ACC112 (cell line): ENCODE measurements at regions not wholly inside any gene's neighbourhood (a gene's known extent, or its start where the extent isn't known, plus 50 kb on each side); places are given as distances from the start of the nearest gene placed in this dataset.

ENCODE experiments used
- H2AFZ ChIP-seq: fragments of 200-600 bp; sonication (generic); one replicate; pipeline ENCODE4 v1.6.0; 2017; ENCODE audit warnings: antibody characterized with exemption, low read length; ENCODE audit not compliant: unreplicated experiment
- H3K27ac ChIP-seq: fragments of 200-600 bp; sonication (generic); 2 replicates; pipeline ENCODE4 v1.5.1; 2014; ENCODE audit warnings: low read depth, mild to moderate bottlenecking, antibody characterized with exemption, low read length, moderate library complexity
- H3K27me3 ChIP-seq: fragments of 200-600 bp; sonication (generic); 2 replicates; pipeline ENCODE4 v1.6.1; 2014; ENCODE audit warnings: mild to moderate bottlenecking, antibody characterized with exemption, low read length, moderate library complexity, mixed read lengths; ENCODE audit not compliant: insufficient read depth
- H3K36me3 ChIP-seq: fragments of 200-600 bp; sonication (generic); 2 replicates; pipeline ENCODE4 v1.6.1; 2016; ENCODE audit warnings: mild to moderate bottlenecking, antibody characterized with exemption, low read length, moderate library complexity, mixed read lengths; ENCODE audit not compliant: insufficient read depth
- H3K4me1 ChIP-seq: fragments of 200-600 bp; sonication (generic); one replicate; pipeline ENCODE4 v1.6.1; 2016; ENCODE audit warnings: low read length, mixed read lengths; ENCODE audit not compliant: insufficient read depth, unreplicated experiment, control insufficient read depth
- H3K4me3 ChIP-seq: fragments of 200-600 bp; sonication (generic); 2 replicates; pipeline ENCODE4 v1.5.1; 2014; ENCODE audit warnings: mild to moderate bottlenecking, low read depth, low read length
- H3K79me2 ChIP-seq: fragments of 200-600 bp; sonication (generic); one replicate; pipeline ENCODE4 v1.6.0; 2016; ENCODE audit warnings: low read length; ENCODE audit not compliant: control insufficient read depth, unreplicated experiment, insufficient read depth

DNA sequence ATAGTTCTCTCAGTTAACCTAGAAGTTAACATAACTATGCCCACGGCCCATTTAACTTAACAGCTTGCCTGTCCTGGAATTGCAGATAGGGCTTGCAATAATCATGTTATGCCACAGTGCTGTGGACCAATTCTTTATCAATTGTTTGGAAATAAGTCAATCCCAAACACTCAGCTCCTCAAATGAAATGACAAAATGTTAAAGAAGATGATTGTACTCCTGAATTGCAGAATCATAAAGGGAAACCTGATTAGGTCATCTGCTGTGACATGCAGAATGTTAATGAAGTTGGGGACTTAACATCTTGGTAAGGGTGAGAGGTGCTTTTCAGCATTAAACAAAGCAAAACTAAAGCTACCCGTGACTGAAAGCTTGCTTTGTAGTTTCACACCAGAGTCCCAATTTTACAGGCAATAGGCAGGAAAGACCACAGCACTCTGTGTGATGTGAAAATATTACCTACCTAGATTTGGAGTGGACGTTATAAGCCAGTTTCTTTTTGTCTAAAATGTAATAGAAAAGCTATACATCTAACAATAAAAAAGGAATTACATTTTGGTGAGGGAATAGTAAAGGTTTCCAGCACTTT lies 364.0 kb downstream of the GPD2 start:
- Histone ChIP-seq H3K4me3 (no peak overlapping the region), H3K79me2 (no peaks in the 10 kb centered on the region), H3K27ac (no peak overlapping the region), H3K27me3 (no peaks in the 10 kb centered on the region), H2AFZ (peak overlapping the region; percentile 18), H3K4me1 (no peaks in the 10 kb centered on the region), H3K36me3 (no peaks in the 10 kb centered on the region)

DNA sequence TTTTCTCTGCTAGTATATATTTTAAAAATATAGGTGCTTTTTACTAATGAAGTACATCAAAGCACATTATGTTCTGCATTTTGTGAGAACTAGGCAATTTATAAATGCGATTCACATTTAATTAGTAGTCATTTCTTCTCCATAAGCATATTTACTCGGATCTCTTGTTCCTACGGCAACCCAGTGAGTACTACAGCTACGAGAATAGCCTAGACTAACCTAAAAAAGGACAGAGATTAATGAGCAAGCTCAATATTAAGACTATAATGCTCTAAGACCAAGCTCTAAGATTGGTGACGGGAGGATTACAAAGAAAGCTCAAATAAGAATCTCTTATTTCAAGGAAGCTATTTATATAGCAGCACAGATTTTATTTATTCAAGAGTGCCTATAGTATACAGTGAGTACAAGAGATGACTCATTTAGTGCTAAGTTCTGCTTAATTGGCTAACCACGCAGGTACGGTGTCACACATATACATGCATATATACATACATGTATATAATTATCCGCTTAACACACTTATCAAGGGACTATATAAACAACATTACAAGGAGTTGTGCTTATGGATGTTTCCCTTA lies 364.7 kb downstream of the GPD2 start:
- peak overlapping the region; percentile 18 for H2AFZ ChIP-seq
- no peaks in the 10 kb centered on the region for H3K36me3 ChIP-seq
- no peaks in the 10 kb centered on the region for H3K27me3 ChIP-seq
- no peaks in the 10 kb centered on the region for H3K79me2 ChIP-seq
- no peak overlapping the region for H3K4me3 ChIP-seq
- no peak overlapping the region for H3K27ac ChIP-seq
- no peaks in the 10 kb centered on the region for H3K4me1 ChIP-seq

DNA sequence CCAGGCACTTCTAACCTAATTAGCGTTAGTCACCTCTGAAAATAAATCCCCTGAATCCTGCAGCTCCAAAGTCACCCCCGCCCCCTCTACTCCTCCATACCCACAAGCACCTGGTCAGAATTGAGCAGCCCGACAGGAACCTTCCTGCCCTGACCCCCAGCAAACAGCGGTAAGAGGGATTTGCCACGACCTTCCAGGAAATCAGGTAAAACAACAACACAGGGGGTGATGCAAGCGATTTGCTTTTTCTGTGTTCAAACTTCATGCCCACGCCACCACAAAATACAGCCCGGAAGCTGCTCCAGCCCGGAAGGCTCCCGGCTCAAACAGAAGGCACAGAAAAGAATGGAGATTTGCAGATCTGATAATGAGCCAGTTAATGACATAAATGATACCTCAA lies 367.1 kb downstream of the GPD2 start:
- no peaks in the 10 kb centered on the region for H3K79me2 ChIP-seq
- no peaks in the 10 kb centered on the region for H3K27me3 ChIP-seq
- H3K36me3 ChIP-seq, result no peaks in the 10 kb centered on the region
- peak overlapping the region; percentile 24 for H2AFZ ChIP-seq
- H3K4me3 ChIP-seq, result no peak overlapping the region
- H3K27ac ChIP-seq, result no peak overlapping the region
- H3K4me1 ChIP-seq, result no peaks in the 10 kb centered on the region

DNA sequence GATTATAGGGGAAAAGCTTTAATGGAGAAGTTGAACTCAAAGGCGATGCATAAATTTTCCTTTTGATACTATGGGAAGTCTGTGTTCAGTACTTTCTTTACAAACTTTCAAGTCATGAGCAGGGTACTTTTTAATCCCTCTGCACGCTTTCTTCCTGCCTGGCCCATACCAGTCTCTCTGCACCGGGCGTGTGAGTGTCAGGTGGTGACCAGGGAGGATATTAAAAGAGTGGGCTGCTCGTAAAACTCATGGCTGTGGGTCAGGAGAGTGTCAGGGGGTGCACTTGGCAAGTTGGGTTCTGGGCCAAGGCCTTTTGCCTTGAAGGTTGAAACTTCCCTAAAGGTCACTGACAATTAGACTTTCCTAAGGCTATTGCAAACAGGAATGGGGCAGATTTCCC lies 367.8 kb downstream of the GPD2 start:
- H3K4me3 ChIP-seq, result no peak overlapping the region

DNA sequence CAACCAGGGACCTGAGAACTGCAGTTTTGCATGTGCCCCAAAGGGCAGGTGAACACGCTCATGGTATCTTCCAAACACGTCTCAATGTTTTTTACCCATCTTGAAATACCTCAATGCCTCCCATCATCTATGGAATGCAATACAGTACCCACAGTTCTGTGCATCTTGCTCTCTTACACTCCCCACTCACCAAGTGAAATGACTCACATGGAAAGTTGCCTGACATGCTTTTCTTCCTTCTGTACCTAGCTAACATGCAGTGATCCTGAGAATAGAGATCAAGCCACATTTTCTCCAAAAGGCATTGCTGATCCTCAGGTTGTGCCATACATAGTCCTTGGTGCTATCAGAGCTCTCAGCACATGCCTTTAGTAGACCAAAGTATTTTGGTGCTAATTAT lies 373.9 kb downstream of the GPD2 start:
- no peak overlapping the region for H3K27ac ChIP-seq

More for the DNA sequence above, 367.8 kb downstream of the GPD2 start:
- no peaks in the 10 kb centered on the region for H3K79me2 ChIP-seq
- no peaks in the 10 kb centered on the region for H3K27me3 ChIP-seq
- no peaks in the 10 kb centered on the region for H3K4me1 ChIP-seq
- no peak overlapping the region for H3K27ac ChIP-seq
- H3K36me3 ChIP-seq, result no peaks in the 10 kb centered on the region
- no peak overlapping the region for H2AFZ ChIP-seq

DNA sequence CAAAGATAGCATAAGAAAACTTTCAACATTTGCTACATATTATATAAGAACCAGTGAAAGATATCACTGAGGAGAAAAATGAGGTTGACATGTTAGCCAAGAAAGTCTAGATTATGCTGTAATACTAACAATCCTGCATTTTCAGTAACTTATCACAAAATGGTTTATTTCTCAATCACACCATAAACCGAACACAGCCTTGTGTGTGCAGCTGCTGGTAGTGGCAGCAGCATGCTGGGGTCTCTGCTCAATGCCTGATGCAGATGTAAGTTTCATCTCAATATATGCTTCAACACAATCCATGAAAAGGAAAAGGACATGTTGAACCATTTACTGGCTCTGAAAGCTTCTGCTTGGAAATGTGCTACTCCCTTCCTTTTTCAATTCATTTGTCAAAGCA lies 376.3 kb downstream of the GPD2 start:
- Histone ChIP-seq H3K36me3 (no peaks in the 10 kb centered on the region), H3K4me1 (no peaks in the 10 kb centered on the region), H3K4me3 (no peak overlapping the region), H3K79me2 (no peaks in the 10 kb centered on the region), H3K27me3 (peaks cover 4% of the 10 kb centered on the region; the same call in 1 of the 2 replicates), H3K27ac (no peak overlapping the region), H2AFZ (no peak overlapping the region)

More for the DNA sequence above, 373.9 kb downstream of the GPD2 start:
- Histone ChIP-seq H3K36me3 (no peaks in the 10 kb centered on the region), H3K4me3 (no peak overlapping the region), H2AFZ (no peak overlapping the region), H3K27me3 (peaks cover 4% of the 10 kb centered on the region; the same call in 1 of the 2 replicates), H3K4me1 (no peaks in the 10 kb centered on the region), H3K79me2 (no peaks in the 10 kb centered on the region)

DNA sequence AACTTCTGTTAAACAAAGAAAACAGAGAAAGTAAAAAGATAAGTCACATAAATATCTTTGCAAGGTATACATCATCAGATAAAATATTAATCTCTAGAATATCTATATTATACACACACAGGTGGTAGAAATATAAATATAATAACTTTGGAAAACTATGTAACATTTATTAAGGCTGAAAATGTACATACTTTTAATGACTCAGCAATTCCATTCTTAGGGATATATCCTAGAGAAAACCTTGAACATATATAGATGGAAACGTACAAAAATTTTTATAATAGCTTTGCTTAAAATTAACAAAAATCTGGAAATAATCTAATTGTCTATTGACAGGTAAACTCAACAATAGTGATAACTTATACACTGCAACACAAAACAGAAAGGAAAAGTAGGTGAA lies 381.3 kb downstream of the GPD2 start:
- H3K27me3 ChIP-seq, result peaks cover 4% of the 10 kb centered on the region; the same call in 1 of the 2 replicates
- H3K36me3 ChIP-seq, result no peaks in the 10 kb centered on the region
- H3K4me1 ChIP-seq, result no peaks in the 10 kb centered on the region
- no peak overlapping the region for H3K4me3 ChIP-seq
- H2AFZ ChIP-seq, result no peak overlapping the region
- H3K27ac ChIP-seq, result no peak overlapping the region
- H3K79me2 ChIP-seq, result no peaks in the 10 kb centered on the region

DNA sequence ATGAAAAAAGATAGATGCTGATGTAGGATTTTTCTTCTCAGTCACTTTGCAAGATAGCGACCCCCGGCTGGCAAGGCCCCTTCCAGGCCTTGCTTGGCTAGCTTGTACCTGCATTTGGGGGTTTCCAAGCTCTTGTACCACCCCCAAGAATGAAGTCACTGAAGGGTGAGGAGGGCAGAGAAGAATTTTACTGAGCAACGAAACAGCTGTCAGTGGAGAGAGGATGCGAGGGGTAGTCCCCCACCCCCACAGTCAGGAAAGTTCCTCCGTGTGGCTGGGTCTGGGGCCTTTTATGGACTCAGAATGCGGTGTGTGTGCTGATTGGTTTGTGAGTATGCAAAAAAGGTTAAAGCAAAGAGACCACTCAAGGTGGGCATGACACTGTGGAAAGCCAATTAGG lies 382.0 kb downstream of the GPD2 start:
- Histone ChIP-seq H3K27ac (no peak overlapping the region), H2AFZ (no peak overlapping the region), H3K27me3 (no peaks in the 10 kb centered on the region), H3K4me1 (no peaks in the 10 kb centered on the region), H3K36me3 (no peaks in the 10 kb centered on the region), H3K79me2 (no peaks in the 10 kb centered on the region), H3K4me3 (no peak overlapping the region)

DNA sequence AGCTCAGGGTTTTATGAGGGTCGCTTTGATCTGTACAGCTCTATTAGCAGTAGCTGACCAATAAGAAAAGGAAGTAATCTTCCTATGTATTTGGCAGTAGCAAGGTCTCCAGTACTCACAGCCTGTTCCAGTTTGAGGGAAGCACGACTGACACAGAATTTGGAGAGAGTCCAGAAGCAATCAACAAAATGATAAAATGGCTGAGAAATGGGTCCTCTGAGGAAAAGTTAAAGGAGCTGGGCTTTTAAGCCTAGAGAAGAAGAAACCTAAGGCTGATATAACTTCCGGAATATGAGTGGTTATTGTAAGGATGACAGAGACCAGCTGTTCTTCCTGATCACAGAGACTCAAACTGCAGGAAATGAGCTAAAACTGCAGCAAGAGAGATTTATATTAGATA lies 382.8 kb downstream of the GPD2 start:
- H3K27me3 ChIP-seq, result no peaks in the 10 kb centered on the region
- no peak overlapping the region for H3K4me3 ChIP-seq
- no peaks in the 10 kb centered on the region for H3K36me3 ChIP-seq
- no peaks in the 10 kb centered on the region for H3K79me2 ChIP-seq
- peak overlapping the region; percentile 29 for H2AFZ ChIP-seq
- no peaks in the 10 kb centered on the region for H3K4me1 ChIP-seq
- H3K27ac ChIP-seq, result no peak overlapping the region

DNA sequence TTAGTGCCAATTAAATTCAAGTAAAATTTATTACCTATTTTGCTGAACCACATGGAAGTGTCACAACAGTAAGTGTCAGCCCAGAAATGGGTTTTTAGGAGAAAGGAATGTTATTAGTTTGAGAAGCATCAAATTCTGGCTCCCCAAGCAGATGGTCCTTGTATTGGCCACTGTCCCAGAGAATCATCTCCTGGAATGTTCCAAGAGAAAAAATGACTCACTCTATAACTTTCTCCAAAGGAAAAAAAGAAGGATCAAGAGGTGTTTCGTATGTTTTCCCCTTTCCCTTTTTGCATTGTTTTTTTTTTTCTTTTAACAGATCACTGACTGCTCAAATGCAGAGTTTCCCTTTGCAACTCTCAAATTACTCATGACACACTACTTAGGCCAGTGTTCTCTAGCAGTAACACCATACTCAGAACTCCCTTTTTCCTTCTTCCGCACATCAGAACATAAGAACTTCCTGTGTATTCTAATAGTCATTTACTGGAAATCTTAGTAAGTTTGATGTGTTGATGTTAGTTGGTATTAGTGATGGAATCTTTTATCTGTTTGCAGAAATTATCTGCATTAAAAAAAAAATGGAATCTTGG lies 390.3 kb downstream of the GPD2 start:
- Histone ChIP-seq H3K4me1 (peaks cover 15% of the 10 kb centered on the region), H3K36me3 (no peaks in the 10 kb centered on the region), H3K79me2 (no peaks in the 10 kb centered on the region), H3K4me3 (no peak overlapping the region), H3K27me3 (no peaks in the 10 kb centered on the region), H2AFZ (peak overlapping the region; percentile 11), H3K27ac (peak overlapping the region; percentile 44)

DNA sequence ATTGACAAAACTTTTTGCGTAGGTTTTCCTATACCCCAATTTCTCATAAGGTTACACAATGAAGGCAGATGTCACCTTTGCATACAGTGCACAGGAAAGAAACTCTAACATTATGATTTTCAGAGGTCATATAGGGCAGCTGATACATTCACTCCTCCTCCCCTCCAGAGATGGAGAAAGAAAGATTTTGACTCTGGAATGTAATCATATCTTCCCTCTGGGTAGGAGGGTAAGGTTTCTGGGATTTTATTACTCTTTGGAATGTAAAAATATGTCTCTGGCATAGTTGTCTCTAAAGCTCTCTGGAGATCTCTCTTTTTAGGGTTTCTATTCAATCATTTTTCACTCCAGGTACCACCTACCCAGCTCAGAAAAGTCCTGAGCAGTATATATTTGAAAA lies 398.3 kb downstream of the GPD2 start:
- Histone ChIP-seq H3K36me3 (no peaks in the 10 kb centered on the region), H3K27me3 (no peaks in the 10 kb centered on the region), H2AFZ (no peak overlapping the region), H3K4me1 (no peaks in the 10 kb centered on the region), H3K79me2 (no peaks in the 10 kb centered on the region), H3K27ac (no peak overlapping the region), H3K4me3 (no peak overlapping the region)
